SU-DHL-6 (cell line): ENCODE measurements at regions not wholly inside any gene's neighbourhood (a gene's known extent, or its start where the extent isn't known, plus 50 kb on each side); places are given as distances from the start of the nearest gene placed in this dataset.

Source experiments
- H2AFZ ChIP-seq: fragments of 200-600 bp; sonication (generic); 2 replicates; pipeline ENCODE4 v1.6.1; 2014; ENCODE audit warnings: low read depth, mild to moderate bottlenecking, moderate library complexity, mixed read lengths, antibody characterized with exemption, low read length; ENCODE audit not compliant: severe bottlenecking
- H3F3A ChIP-seq: fragments of 200-600 bp; shearing (Covaris generic); 2 replicates; pipeline ENCODE4 v1.6.0; 2016; ENCODE audit warnings: antibody characterized with exemption, mild to moderate bottlenecking; ENCODE audit not compliant: insufficient read depth
- H3K27ac ChIP-seq: fragments of 200-600 bp; sonication (generic); 2 replicates; pipeline ENCODE4 v1.5.1; 2016; ENCODE audit warnings: low read depth, mild to moderate bottlenecking, low read length, moderate library complexity, mixed read lengths
- H3K27me3 ChIP-seq: fragments of 200-600 bp; sonication (generic), shearing (Covaris generic); 2 replicates; pipeline ENCODE4 v1.6.0; 2014; ENCODE audit warnings: mild to moderate bottlenecking, low read length
- H3K36me3 ChIP-seq: fragments of 200-600 bp; sonication (generic); 2 replicates; pipeline ENCODE4 v1.6.1; 2014; ENCODE audit warnings: mild to moderate bottlenecking, low read length, mixed read lengths
- H3K4me2 ChIP-seq: fragments of 300-600, 200-600 bp; shearing (Covaris generic), sonication (generic); 2 replicates; pipeline ENCODE4 v1.6.0; 2014; ENCODE audit warnings: low read length, low read depth, mild to moderate bottlenecking; ENCODE audit not compliant: poor library complexity, severe bottlenecking
- H3K4me3 ChIP-seq: fragments of 200-600 bp; sonication (generic); 2 replicates; pipeline ENCODE4 v1.5.1; 2014; ENCODE audit warnings: antibody characterized with exemption, low read length, mild to moderate bottlenecking, mixed read lengths; ENCODE audit not compliant: insufficient read depth, poor library complexity, severe bottlenecking
- H3K79me2 ChIP-seq: fragments of 200-600 bp; sonication (generic); 2 replicates; pipeline ENCODE4 v1.6.1; 2014; ENCODE audit warnings: mild to moderate bottlenecking, low read length, moderate library complexity; ENCODE audit not compliant: insufficient read depth
- H3K9ac ChIP-seq: fragments of 200-600 bp; sonication (generic); 2 replicates; pipeline ENCODE4 v1.7.0; 2014; ENCODE audit warnings: mild to moderate bottlenecking, low read length
- H3K9me2 ChIP-seq: fragments of 200-600 bp; sonication (generic); replicated peaks from 2 replicates; pipeline ENCODE4 v1.6.1; 2014; ENCODE audit warnings: low read length; ENCODE audit not compliant: insufficient read depth
- H3K9me3 ChIP-seq: fragments of 200-600 bp; sonication (generic); 2 replicates; pipeline ENCODE4 v1.6.1; 2014; ENCODE audit warnings: low read length, mixed read lengths; ENCODE audit not compliant: insufficient read depth
- H4K20me1 ChIP-seq: fragments of 200-600 bp; sonication (generic); 2 replicates; pipeline ENCODE4 v1.6.1; 2014; ENCODE audit warnings: low read depth, mild to moderate bottlenecking, antibody characterized with exemption, low read length, moderate library complexity, mixed read lengths
- EZH2phosphoT487 ChIP-seq: fragments of 200-600 bp; sonication (generic), shearing (Covaris generic); conservative IDR thresholded peaks from 2 replicates; pipeline ENCODE4 v1.6.1; 2018; ENCODE audit warnings: mild to moderate bottlenecking, antibody characterized with exemption, low read length, moderate library complexity, mixed read lengths
- TF ChIP-seq, protein P1 (sequence below): fragments of 200-600 bp; sonication (generic); IDR thresholded peaks from one replicate; pipeline ENCODE4 v1.5.1; 2017; ENCODE audit warnings: antibody characterized with exemption, mild to moderate bottlenecking, low read length, moderate library complexity; ENCODE audit not compliant: insufficient read depth, poor library complexity, severe bottlenecking

DNA sequence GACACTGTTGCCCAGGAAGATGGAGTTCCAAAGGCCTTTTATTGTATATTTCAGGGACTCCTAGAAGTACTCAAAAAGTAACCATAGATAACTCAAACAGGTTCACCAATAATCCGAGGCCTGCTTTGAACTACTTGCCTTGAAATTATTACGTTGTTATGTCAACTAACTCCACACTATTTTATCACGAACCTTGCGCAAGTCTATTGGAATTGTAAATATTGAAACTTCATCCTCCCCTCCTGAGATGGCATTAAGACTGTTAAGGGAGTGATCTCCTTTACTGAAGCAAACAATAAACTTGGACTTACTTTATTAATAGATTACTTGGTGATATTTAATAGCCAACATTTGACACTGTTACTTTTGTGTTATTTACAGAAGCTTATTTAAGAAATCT lies 199.6 kb upstream of the GADL1 start:
- Histone ChIP-seq H3K36me3 (no peaks in the 10 kb centered on the region), H3K4me2 (no peak overlapping the region), H3K27me3 (no peaks in the 10 kb centered on the region), H2AFZ (no peak overlapping the region), H3K79me2 (no peaks in the 10 kb centered on the region), H3K4me3 (no peak overlapping the region), H3F3A (no peaks in the 10 kb centered on the region), H4K20me1 (no peaks in the 10 kb centered on the region), H3K9me3 (no peaks in the 10 kb centered on the region), H3K9ac (no peak overlapping the region), H3K27ac (no peak overlapping the region), H3K9me2 (no peaks in the 10 kb centered on the region)
- TF ChIP-seq EZH2phosphoT487, result no peak
- TF ChIP-seq, protein P1, sequence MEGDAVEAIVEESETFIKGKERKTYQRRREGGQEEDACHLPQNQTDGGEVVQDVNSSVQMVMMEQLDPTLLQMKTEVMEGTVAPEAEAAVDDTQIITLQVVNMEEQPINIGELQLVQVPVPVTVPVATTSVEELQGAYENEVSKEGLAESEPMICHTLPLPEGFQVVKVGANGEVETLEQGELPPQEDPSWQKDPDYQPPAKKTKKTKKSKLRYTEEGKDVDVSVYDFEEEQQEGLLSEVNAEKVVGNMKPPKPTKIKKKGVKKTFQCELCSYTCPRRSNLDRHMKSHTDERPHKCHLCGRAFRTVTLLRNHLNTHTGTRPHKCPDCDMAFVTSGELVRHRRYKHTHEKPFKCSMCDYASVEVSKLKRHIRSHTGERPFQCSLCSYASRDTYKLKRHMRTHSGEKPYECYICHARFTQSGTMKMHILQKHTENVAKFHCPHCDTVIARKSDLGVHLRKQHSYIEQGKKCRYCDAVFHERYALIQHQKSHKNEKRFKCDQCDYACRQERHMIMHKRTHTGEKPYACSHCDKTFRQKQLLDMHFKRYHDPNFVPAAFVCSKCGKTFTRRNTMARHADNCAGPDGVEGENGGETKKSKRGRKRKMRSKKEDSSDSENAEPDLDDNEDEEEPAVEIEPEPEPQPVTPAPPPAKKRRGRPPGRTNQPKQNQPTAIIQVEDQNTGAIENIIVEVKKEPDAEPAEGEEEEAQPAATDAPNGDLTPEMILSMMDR, result no peak

- H3K4me3 ChIP-seq, result no peak overlapping the region
- H3K4me2 ChIP-seq, result no peak overlapping the region
- H3K9me3 ChIP-seq, result no peaks in the 10 kb centered on the region
- no peaks in the 10 kb centered on the region for H4K20me1 ChIP-seq
- no peaks in the 10 kb centered on the region for H3K27me3 ChIP-seq
- H3K27ac ChIP-seq, result no peak overlapping the region
- no peaks in the 10 kb centered on the region for H3K9me2 ChIP-seq
- no peaks in the 10 kb centered on the region for H3F3A ChIP-seq
- no peak for TF ChIP-seq EZH2phosphoT487
- TF ChIP-seq, protein P1, result no peak
- H2AFZ ChIP-seq, result no peak overlapping the region
- no peak overlapping the region for H3K9ac ChIP-seq
- H3K79me2 ChIP-seq, result no peaks in the 10 kb centered on the region
- no peaks in the 10 kb centered on the region for H3K36me3 ChIP-seq
Measured at GRCh38 chr3:31095255-31095654, 200.8 kb upstream of the GADL1 start.

GRCh38 chr3:31096661-31097395 lies 202.4 kb upstream of the GADL1 start:
- no peaks in the 10 kb centered on the region for H3K27me3 ChIP-seq
- no peaks in the 10 kb centered on the region for H3K9me3 ChIP-seq
- H2AFZ ChIP-seq, result no peak overlapping the region
- no peaks in the 10 kb centered on the region for H3K9me2 ChIP-seq
- no peaks in the 10 kb centered on the region for H3K36me3 ChIP-seq
- no peak overlapping the region for H3K4me2 ChIP-seq
- H3F3A ChIP-seq, result no peaks in the 10 kb centered on the region
- H3K9ac ChIP-seq, result no peak overlapping the region
- H3K4me3 ChIP-seq, result no peak overlapping the region
- no peaks in the 10 kb centered on the region for H3K79me2 ChIP-seq
- no peak overlapping the region for H3K27ac ChIP-seq
- TF ChIP-seq, protein P1, result no peak
- no peak for TF ChIP-seq EZH2phosphoT487
- no peaks in the 10 kb centered on the region for H4K20me1 ChIP-seq
